Uterus (tissue), 2 donors: ENCODE measurements at regions not wholly inside any gene's neighbourhood (a gene's known extent, or its start where the extent isn't known, plus 50 kb on each side); places are given as distances from the start of the nearest gene placed in this dataset.

Source experiments
- POLR2A ChIP-seq, 2 donors: fragments of 450-650 bp; IDR thresholded peaks; one replicate each; pipeline ENCODE4 v1.6.1; 2016; ENCODE audit warnings: antibody characterized with exemption in 2 of 2, mild to moderate bottlenecking in 1 of 2, moderate library complexity in 1 of 2
- TF ChIP-seq, protein P1 (sequence below), 4 experiments: fragments of 200-600 bp in 2 of 4; fragments of 450-650 bp in 2 of 4; sonication (generic) in 2 of 4; IDR thresholded peaks; one replicate each; pipeline ENCODE4 v1.5.1; 2016 to 2019; ENCODE audit warnings: antibody characterized with exemption in 4 of 4, mild to moderate bottlenecking in 2 of 4, moderate library complexity in 1 of 4

DNA sequence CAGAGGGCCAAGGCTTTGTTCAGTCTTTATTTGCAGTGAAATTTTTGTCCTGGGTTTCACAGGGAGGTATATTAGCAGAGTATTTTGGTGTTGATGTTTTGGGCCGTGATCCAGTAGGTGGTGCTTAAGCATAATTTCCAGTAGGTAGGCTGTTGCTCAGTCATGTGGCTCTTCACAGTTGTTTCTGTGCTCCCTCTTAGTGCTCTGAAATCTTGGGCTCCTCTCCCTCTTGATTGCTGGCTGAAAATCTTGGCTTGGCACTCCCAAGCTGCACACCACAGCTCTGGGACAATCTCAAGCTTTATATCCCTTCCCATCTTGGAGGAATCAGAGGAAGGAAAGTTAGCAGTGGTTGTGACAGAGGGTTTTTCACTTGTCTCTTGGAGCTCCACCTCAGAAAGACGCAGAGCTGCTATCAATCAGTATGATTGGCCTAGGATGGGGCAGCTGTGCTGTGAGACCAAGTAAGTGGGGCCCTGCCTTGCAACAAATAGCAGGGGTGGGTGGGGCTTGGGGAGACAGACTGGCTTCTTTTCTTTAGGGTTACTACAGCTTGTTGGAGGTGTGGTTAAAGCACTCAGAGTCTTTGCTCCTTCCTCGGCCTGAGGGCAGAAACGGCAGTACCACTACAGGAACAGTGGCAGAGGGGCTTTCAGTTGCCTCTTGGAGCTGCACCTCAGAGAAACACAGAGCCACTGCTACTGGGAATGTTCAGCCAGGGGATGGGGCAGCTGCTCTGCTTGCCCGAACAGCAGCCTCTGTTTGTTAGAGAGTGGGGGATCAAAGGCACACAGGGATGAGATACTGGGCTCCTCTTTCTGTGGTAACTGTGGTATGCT, 627.0 kb downstream of the SI start:
- TF ChIP-seq, protein P1, sequence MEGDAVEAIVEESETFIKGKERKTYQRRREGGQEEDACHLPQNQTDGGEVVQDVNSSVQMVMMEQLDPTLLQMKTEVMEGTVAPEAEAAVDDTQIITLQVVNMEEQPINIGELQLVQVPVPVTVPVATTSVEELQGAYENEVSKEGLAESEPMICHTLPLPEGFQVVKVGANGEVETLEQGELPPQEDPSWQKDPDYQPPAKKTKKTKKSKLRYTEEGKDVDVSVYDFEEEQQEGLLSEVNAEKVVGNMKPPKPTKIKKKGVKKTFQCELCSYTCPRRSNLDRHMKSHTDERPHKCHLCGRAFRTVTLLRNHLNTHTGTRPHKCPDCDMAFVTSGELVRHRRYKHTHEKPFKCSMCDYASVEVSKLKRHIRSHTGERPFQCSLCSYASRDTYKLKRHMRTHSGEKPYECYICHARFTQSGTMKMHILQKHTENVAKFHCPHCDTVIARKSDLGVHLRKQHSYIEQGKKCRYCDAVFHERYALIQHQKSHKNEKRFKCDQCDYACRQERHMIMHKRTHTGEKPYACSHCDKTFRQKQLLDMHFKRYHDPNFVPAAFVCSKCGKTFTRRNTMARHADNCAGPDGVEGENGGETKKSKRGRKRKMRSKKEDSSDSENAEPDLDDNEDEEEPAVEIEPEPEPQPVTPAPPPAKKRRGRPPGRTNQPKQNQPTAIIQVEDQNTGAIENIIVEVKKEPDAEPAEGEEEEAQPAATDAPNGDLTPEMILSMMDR (IDR thresholded peaks at IDR 0.05) = no peak
- no peak for TF ChIP-seq POLR2A (IDR thresholded peaks at IDR 0.05)
